Renal pelvis (tissue), 1 donor: ENCODE measurements at regions not wholly inside any gene's neighbourhood (a gene's known extent, or its start where the extent isn't known, plus 50 kb on each side); places are given as distances from the start of the nearest gene placed in this dataset.
"Not testable (repeated sequence)": the region's sequence is repeated elsewhere in the genome, so short reads cannot be mapped to it uniquely, and the experiment has no call there.

Source experiments
- DNase-seq: peaks from one replicate; pipeline ENCODE4 v3.0.0-alpha.2; 2013

GRCh38 chr1:101370488-101370887 is 133.7 kb downstream of the S1PR1 start:
- no peak for DNase-seq

DNA sequence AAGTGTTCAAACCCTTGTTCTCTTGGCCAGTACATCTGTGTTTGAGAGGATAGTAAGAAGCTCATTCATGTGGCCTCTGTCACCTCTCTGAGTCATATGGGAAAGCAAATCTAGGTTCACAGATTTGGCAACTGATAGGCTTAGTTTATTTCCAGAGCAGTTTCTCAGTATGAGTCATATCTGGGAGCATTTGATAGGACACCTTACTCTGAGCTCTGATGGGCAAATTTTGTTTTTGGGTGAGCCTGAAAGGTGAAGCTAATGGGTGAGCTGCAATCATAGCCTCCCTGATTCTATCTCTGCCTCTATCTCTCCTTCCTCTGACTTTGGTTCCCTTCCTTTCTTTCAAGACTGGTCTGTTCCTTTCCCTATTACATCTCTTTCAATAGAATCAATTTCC is 134.4 kb downstream of the S1PR1 start:
- no peak for DNase-seq

DNA sequence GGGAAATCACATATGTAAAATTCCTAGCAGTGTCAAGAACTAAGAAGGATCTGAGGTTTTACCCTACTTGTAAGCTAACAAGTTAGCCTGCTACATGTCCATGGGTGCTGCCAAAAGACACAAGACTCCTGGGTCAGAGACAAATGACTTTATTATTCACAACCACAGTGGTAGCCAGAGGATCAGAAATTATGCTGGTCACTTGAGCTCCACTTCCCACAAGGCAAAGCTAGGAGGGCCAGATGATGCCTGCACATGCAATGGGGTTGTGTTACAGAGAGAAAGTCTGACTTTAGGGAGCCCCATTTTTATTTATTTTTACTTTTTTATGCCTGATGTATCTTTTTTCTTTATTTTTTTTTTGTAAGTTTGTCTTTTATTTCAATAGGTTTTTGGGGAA is 136.8 kb downstream of the S1PR1 start:
- DNase-seq: no peak

- not testable (repeated sequence) for DNase-seq
These were observed 138.6 kb downstream of the S1PR1 start for GRCh38 chr1:101375448-101375847.

GRCh38 chr1:101376121-101377083 is 139.6 kb downstream of the S1PR1 start:
- DNase-seq: no peak

DNA sequence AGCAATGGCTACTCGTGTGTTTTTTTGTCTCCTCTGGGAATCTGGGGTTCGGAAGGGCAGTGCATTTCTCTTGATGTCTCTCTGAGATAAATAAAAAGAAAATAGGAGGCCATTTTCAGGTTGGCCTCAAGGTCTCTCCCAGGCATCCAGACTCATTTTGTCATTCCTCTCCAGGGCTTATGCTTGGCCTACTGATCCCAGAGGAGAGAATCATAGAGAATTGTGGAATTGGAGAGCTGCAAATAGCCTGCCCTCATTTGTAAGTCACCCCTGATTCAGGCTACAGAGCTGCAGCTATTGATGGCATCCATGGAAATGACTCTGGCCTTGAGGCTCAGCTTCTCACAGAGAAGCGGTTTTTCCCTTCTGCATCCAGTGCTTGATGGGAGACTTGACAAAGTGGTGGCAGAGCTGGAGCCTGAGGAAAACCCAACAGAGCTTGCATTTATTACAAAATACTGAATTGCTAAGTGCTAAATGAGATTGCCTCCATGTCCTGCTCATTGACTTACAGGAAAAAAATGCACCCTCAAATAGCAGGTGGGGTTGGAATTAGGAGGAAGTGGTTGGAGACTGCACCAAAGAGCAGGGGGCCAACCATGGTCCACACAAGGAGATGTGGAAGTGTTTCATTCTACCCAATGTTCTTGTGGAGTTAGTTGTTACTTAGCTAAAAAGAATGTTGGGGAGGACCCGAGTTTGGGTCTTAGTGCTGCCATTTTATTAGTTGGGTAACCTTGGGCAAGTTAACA is 140.4 kb downstream of the S1PR1 start:
- no peak for DNase-seq

GRCh38 chr1:101379037-101379436 is 142.2 kb downstream of the S1PR1 start:
- DNase-seq: no peak

DNA sequence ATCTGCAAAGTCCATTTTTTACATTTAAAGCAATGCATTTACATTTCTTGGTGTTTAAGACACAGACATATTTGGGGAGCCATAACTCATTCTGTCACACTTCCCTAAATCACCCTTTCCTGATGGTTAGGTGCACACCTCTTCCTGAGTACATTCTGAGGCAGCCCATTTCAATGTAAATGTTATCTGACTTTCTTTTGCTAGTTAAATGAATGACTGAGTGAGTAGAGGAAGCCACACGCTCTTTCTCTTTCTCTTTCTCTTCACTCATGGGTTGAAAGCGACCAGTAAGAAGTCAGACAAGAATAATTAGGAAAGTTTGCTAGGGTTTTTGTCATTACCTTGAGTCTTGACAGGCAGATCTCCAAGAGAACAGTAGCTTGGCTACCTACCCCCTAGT is 143.1 kb downstream of the S1PR1 start:
- DNase-seq: no peak

DNA sequence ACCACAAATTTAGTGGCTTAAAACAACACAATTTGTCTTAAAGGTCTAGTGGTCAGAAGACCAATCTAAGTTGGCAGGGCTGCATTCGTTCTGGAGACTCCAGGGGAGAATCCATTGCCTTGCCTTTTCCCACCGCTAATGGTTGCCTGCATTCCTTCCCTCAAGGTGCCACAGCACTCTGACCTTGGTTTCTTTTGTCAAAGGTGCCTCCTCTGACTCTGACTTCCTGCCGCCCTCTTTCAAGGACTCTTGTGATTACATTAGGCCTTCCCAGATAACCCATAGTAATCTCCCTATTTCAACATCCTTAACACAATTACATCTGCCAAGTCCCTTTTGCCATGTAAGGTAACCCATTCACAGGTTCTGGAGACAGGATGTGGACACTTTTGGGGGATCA is 145.3 kb downstream of the S1PR1 start:
- no peak for DNase-seq

DNA sequence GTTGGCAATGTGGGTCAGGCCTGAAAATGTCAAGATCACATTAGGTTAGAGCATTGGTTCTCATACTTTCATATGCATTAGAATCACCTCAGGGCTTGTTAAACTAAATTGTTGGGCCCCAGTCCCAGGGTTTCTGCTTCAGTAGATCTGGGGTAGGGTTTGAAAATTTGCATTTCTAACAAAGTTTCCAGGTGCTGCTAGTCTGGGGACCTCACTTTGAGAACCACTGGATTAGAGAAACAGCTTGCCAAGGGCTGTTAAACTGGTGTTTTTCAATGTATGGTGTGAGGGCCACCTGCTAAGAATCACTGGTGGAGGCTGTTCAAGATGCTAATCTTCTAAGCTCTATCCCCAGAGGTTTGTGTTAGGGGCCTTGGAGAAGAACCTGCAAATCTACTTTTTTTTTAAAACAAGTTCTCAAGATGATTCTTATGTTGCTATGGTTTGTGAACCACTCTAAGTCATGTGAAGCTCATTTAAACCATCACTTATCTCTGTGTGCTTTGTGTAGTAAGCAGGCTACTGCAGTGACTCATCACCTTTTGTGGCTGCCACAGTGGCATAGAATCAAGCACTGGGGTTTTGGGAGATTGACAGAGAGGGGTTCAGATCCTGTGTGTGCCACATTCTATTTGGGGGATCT is 152.2 kb downstream of the S1PR1 start:
- DNase-seq: no peak

DNA sequence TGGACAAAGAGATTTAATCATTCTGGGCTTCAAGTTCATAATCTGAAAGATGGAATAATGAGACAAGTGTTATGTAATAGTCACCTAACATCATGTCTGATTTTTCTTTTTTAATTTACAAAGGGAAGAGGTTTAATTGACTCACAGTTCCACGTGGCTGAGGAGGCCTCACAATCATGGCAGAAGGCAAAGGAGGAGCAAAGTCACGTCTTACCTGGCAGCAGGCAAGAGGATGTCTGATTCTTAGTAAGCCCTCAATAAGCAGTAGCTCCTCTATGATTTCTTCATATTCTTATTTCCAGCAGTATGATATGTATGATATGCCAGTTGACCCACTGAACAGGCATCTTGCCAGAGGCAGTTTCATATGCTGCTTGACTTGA is 152.7 kb downstream of the S1PR1 start:
- DNase-seq: no peak

DNA sequence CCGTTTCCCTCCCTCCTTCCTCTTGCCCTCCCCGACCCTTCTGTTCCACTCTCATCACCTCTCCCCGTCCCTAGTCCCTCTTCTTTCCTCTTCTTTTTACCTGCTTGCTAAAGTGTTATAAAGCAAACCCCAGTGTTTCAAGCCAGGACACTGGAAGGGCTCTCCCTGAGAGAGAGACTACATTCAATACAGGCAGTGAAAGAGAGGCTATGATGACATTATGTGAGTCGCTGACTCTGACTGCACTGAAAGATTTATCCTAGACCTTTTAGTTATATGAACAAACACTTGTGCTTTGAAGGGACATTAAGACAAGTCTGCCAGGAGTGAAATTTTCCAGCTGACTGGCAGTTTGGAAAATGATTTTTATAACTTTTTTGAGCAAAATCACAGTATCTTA is 155.7 kb downstream of the S1PR1 start:
- DNase-seq: no peak

GRCh38 chr1:101394041-101394440 is 157.2 kb downstream of the S1PR1 start:
- no peak for DNase-seq

DNA sequence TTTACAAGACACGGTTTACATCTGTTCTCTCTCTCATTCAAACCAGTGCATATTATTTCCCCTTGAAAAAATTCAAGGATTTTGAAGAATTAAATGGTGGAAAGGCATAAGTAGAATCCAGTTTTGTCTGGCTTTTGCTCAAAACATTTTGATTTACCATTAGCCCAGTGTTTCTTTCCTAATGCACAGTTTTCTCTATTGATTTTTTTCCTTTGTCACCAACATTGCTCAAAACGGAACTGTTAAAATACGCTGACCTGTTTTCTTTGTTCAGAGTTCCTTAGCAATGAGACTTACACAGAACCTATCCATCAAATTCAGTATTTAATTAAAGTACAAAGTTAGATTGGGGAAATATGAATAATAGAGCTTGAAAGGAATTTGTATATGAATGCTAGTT is 162.4 kb downstream of the S1PR1 start:
- no peak for DNase-seq

DNA sequence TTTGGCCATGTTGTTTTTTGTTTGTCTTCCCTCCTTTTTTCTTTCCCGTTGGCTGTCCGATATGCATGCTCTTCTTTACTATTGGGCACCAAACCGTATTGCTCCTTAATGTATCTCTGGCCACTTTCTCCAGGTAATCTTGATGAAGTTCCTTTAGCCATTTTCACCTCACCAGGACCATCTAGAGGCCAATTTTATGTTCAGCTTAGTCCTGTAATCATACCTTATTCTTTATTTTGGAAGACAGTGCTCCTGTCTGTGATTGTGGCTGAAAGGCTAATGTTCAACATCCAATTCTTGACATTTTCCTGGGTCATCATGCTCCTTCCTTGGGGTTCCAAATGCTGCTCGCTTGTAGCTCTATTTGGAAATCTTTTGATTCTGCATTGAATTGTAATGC is 169.5 kb downstream of the S1PR1 start:
- no peak for DNase-seq

- no peak for DNase-seq
These were observed 169.9 kb downstream of the S1PR1 start for GRCh38 chr1:101406681-101407080.

GRCh38 chr1:101407505-101408211 is 170.8 kb downstream of the S1PR1 start:
- DNase-seq: no peak

GRCh38 chr1:101408212-101409042 is 171.6 kb downstream of the S1PR1 start:
- DNase-seq: no peak

DNA sequence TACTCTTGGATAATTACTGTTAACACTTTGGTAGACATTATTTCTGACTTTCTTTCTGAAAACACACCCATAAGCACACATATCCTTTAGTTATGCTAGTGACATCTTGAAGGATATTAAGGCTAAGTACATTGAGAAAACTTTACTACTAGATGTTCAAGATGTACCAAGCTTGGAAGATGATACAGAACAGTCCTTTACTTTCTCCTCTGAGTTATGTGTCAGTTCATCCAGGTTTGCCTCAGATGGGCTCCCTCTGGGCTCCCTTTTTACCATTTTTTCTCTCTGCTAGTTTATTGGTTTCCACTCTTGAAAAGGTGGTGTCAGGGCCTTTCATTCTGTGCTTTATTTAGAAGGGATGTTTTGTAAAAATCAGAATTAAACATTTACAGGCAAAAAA is 172.3 kb downstream of the S1PR1 start:
- no peak for DNase-seq

DNA sequence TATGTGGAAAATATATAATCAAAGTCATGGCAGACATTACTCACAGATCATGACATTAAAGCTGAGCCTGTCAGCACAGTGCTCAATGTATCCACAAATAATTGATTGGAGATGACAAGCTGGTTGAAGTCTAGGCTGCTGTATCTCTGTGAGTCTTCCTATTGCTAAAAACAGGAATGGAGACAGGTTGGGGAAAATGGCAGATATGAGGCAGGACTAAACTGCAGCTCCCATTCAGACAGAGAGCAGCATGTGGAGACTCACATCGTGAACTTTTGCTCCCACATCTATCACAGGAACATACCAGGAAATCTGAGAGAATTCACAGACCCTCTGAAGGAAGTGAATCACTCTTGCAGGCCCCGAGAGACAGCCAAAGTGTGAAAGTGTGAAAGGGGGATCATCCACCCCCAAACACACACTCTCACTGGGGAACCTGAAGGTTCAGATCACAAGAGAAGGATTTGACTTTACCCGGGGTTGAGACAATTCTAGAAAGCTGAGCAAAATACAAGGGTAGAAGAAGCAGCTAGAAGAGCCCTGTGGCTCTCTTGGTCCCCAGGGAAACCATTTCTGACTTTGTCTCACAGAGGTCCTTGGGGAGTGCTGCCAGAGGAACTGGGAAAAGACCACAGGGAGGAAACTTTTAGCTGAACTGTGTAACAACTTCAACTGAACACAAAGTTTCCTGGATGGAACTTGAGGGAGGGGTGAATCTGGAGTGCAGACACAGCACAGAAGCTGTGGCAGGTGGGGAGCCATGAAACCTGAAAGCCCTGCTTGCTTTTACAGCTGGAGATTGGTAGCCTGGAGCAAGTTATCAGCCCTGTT is 173.4 kb downstream of the S1PR1 start:
- DNase-seq: no peak
